NCI-H82 (cell line): ENCODE measurements at regions not wholly inside any gene's neighbourhood (a gene's known extent, or its start where the extent isn't known, plus 50 kb on each side); places are given as distances from the start of the nearest gene placed in this dataset.

ENCODE experiments used
- DNase-seq: peaks from one replicate; lab custom pipeline; 2025; lab: John Stamatoyannopoulos, UW

DNA sequence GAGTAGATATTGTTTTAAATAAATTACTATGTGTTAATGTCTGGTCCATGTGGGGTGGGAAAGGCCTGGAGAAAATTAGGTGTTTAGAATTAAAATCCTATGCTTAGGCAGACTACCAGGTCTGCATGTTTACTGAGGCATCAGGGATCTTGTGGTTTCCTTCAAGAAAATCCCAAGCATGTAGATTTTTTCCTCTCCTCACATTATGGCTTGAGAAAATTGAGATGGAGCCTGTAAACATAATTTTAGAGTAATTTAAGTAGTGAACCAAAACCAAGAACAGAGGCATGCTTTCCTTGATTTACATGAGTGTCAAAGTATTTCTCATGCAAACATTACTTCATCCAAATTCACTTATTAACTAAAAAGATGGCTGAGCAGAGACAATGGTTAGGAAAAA lies 823.7 kb downstream of the AACS start:
- no peak for DNase-seq

DNA sequence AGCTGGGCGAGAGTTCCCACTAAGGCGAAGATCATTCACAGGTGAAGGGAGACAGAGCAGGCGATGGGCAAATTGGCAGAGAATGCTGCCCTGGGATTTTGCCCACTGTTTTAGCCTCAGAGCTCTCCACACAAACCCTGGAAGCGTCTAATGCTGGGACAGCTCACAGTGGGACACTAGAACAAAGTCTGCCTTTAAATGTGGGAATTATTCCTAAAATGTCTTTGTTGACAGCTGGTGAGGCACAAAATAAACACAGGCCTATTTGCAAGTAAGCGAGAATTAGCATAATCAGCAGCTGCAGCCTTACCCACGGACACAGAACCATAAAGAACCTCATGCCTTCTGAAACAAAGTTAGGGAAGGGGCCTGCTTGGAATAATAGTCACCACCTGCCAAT lies 824.5 kb downstream of the AACS start:
- no peak for DNase-seq

DNA sequence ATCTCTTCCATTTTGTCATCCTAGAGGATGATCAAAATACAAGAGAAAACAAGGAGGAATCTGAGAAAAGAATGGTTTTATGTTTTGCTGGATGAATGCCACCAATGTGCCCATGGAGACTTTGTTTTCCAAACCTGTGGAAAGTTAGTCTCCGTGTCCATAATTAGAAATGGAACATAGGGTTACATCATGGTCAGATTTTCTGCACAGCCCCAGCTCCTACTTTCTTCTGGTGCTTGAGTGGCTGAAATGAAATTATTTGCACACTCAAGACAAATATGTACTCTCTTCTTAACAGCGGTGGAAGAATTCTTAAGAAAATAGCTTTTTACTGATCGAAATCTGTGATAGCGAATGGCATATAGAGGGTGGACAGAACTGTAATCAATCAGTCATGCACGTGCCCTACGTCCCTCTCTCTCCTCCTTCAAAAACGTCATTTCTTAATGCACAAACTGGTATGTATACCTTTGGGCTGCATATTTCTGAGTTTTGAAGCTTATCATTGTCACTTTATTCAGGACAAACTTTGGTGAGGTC lies 825.2 kb downstream of the AACS start:
- DNase-seq = no peak

DNA sequence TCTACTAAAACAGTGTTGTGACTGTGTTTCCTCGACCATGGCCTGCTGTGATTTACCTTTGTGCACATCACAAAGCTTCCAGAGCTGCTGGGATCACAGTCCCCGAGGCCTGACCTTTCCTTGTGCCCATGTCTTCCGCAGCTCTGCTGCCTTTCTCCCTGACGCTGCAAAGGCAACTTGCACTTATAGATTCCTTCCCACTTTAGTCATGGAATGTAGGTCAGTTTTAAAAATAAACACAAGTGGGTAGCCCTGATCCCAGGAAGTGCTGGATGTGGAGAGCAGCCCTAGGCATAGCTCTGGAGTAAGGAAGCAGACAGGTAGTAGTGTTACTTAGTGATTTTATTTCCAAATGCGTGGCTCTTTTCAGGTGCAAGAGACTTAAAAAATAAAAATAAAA lies 825.7 kb downstream of the AACS start:
- DNase-seq = no peak

DNA sequence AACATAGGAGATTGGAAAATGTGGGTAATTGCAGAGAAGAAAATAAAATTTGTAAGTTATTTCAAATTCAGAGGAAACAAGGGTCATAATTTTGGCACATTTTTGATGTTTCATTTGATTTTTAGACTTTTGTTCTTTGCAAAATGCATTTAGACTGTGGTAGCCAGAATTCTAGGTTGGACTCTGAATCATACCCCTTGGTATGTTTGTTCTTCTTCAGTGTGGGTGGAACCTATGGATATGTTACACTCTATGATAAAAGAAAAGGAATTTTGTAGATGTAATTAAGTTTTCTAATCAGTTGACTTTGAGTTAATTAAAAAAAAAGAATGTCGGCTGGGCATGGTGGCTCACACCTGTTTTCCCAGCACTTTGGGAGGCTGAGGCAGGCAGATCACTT lies 827.0 kb downstream of the AACS start:
- DNase-seq = no peak

DNA sequence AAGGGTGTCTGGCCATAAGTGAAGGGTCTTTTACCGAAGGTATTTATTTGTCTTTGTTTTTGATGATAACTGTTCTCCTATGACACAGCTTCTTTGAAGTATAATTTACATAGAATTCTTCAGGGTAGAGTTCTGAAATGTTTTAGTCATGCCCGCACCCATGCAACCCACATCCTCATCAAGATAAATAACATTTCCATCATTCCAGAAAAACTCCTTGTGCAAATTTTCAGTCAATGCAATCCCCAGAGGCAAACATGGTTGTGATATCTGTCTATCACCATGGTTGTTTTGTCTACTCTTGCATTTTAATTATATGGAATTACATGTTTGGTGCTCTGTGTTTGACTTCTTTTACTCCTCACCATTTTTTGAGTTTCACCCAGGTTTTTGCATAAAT lies 837.8 kb downstream of the AACS start:
- DNase-seq = no peak

DNA sequence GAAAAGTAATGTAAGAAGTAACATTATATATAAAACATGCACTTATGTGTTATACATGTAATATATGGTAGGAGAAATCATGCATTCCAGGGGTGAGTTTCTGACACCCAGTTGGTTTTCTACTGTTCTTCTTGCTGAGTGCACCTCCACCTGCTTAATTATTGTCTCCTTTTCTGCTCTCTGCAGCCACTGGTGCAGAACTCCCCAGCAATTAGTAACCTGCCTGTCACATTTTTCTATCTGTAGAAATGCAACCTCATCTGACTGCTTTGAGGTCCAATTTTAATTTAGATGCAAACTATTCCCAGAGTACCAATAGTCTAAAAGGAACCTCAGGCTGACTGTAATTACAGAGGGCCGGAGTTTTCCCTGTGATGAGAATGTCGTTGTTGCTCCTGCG lies 842.1 kb downstream of the AACS start:
- no peak for DNase-seq

DNA sequence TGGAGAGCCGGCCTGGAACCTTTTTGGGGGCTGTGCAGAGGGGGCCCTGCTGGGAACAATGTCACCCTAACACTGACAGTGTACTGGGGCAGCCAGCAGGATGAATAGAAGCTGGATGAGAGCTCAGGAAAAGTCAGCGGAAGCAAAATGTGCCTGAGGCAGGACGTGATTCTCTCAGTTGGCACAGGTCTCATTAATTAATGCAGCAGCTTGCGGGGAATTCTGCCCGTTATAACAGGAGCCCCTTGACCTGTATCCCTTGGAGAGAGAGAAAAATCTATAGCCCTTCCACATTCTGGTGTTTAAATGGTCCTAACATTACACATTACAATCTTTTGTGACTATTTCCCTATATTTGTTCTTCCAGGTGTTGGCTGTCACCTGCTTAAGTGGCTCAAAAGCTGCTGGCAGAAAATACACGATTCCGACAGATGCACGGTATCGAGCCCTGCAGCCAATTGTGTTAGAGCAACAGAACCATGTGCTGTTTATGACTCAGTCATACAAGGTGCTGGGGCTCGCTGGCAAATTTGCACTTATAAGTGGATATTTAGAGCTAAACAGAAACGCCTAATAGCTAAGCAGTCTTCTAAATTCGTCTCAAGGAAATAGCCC lies 854.7 kb downstream of the AACS start:
- DNase-seq = no peak

DNA sequence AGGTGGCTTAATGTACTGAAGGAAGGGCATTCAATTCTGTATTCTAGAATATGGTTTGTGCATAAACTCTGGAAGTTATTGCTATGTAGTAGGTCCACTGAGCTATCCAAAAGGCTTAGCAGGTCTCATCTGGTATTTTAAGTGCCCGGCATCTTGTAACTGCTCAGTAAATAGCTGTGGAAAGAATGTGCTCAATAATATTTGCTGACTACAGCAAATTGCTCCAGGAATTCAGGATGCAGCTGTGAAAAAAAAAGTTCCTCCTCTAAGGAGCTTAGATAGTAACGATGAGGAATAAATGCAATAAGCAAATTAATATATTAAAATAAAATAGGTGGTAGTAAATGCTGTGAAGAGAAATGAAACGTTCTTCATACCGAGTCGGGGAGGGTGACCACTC lies 857.1 kb downstream of the AACS start:
- DNase-seq = no peak

DNA sequence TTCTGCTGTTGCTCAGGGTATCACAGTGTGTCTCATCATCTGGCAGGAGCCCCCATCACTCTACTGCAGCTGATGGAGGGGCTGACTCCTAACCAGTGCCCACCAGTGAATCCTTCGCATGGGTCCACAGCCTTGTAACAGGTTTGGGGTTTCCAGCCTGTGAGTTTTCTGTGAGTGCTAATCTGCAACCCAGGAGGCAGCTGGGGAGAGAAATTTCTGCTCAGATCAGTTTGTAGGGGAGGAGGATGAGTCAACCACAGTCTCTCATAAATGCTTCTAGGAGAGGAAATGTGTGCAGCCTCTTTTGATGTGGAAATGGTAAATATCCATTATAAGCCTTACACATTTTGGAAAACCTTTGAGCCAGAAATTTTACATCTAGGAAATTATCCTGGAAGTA lies 871.3 kb downstream of the AACS start:
- DNase-seq = no peak

DNA sequence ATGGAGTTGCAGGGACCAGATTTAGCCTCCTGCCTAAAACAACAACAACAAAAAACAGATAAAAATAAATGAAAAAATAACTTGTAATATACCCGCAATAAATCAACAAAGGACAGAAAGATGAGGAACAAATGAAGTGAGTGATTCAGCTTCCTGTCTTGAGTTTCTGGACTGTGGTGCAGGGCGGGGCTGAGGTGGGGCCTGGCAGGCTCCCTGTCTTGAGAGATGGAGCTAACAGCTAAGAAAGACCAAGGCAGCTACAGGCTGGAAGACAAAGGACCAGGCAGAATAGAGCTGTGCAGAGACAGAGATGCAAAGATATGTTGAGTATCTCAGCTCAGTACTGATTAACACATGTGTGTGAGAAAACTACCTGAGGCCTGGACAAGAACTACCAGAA lies 879.2 kb downstream of the AACS start:
- no peak for DNase-seq

DNA sequence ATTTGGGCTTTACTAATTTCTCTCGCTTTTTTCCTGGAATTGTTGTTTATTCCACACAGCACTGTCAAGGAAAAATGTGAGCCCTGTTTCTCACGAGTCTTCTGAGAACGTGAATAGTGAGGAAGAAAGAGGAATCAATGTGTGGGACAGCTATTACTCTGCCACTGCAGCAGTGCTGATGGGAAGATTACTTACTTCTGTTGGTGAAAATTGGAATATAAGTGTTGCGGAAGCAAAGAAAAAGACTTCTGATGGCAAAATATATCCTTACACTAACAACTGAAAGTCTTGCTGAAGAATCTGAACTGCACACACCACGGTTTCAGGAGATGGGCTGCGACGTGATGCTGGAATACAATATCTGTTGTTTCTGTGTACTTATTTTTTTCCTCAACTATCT lies 884.2 kb downstream of the AACS start:
- DNase-seq = no peak

DNA sequence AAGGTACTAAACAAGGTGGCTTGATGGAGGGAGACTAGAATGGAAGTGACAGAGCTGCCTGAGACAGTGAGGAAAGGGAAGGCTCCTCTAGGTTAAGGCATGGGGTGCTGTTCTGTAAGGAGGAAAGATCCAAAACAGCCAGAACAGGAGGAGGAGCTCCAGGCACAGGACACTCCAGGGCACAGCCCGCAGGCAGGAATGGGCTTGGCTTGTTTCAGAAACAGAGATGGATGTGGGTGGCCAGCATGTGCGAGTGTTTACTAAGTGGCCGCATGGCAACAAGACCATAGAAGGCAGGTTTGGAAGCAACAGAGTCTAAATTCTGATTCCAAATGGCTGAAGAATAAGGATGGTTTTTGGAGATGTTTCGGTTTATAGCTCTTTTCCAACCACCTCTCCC lies 889.1 kb downstream of the AACS start:
- no peak for DNase-seq

DNA sequence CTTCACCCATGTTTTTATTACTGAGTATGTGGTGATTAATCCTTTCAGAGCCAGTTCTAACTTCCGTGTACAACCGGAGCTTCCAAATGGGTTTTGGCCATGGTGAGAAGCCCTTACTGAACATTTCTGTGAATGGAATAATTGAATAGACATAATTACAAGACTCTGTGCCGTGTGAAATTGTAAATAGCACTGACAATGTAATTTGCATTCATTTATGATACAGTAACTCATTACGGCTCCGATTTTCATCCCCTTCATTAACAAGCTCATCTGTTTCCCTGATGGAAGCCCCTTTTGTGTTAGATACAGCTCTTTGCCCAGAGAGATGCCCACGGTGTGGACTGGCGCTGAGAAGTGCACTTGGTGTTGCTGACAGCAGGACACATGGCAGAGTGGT lies 891.0 kb downstream of the AACS start:
- no peak for DNase-seq

DNA sequence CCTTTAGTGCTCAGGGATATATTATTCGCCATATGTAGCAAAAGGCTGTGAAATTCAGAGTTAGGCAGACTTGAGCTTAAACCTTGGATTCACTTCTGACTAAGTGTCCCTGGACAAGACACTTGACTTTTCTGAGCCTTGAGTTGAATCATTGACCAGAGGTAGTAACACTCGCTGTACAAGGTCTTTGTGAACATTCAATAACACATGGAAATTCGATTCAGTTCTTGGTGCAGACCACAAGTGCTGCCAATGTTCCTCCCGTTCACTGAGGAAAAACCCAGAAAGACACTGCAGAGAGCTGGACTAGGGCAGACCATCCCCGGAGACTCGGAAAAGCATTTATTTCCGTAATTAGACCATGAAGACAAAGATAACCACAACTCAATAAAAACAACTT lies 901.4 kb downstream of the AACS start:
- no peak for DNase-seq

DNA sequence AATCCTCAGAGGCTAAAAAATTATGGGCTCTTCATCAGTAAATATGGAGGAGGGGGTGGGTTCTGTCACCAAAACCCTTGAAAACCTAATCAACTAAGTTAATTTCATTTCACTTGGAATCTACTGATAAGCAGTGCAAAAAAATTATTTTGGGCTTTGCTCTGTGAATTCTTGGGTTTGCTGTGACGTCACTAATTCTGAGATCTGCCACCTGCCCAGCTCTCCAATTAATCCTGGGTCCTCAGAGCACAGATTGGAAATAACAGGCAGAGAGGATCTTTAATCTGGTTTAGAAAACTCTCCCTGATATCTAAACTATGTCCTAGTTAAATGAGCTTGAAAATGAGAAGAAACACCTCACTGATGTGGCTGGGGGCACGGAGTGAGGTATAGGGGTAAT lies 903.2 kb downstream of the AACS start:
- no peak for DNase-seq

DNA sequence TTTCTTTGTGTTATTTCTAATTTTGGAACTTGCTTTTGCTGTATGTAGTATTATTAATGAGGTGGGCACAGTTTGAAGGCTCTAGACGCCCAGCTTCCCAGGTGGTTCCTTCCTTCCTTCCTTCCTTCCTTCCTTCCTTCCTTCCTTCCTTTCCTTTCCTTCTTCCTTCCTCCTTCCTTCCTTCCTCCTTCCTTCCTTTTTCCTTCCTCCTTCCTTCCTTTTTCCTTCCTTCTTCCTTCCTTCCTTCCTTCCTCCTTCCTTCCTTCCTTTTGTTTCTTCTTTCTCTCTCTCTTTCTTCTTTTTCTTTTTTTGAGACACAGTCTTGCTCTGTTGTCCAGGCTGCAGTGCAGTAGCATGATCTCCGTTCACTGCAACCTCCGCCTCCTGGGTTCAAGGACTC lies 906.7 kb downstream of the AACS start:
- DNase-seq = no peak

DNA sequence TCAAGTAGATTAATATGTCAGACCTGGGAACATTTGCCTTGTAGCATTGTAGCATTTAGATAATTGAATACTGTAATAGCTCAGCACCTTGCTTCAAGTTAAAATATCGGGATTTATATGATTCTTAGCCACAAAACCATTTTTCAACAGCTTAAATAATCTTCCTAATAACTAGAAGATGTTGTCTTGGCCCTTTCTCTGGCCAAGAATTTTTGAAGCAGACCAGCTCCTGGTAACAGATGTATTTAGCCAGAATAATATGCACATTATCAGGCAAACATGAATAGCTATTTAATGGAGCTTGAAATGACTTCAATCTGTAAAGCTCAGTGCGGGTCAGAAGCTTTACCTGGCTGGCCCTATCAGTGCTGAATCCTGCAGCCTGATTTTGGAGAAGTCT lies 913.1 kb downstream of the AACS start:
- no peak for DNase-seq

DNA sequence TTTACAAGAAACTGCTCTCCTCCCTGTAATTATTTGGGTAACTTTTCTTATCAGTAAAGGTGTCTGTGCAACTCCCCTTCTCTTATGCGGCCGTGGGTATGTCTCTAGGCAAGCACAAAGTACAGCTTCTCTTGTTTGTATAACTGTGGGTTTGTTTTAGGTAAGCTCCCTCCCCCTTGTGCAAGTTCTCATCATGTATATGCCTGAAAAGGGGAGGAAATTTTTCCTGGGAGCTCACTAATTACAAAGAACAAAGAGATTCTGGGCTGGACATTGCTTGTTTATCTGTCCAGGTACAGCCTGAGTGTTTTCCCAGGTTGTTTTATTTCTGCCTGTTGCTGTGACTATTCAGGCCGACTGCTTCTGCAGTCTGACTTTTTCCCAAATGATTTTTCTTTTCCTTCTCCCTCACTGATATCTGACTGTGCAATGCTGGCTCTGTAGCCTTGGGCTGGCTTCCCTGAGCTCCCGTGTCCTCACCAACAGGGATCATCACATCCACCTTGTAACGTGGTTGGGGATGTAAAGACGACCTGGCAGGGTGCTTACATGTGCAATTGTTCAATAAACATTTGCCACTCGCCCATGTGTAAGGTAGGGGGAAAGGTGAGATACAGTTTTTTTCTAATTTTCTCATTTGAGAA lies 916.5 kb downstream of the AACS start:
- DNase-seq = no peak

DNA sequence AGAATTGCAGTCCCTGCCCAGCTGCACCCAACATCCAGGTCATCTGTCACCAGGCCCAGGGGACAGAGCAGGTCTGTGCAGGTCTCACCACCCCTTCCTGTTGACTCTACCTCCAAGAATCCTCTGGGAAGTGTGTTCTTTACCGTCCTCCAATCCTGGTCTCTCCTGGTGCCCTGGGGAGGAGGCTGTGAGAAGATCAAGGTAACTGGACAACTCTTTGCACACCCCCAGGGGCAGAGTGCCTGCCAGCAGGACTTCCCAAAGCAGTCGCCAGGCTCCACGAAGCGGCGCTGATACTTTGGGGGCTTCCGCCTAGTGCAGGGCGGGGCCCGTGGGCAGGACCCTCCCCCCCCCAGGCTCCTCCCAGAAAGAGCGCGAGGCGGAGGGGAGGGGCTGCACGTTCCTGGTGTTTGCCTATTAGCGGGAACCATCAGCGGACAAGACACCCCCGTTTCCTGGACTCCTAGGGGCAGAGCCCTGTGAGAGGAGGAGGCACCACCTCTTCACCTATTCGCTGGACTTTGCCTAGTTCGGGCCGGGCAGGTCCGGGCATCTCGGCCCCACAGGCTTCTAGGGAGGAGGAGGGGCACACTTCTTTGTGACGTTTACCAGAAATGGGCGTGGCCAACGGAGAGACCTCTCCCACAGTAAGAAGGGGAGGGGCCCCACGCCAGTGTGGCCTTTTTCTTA lies 918.0 kb downstream of the AACS start:
- DNase-seq = peak; percentile 78

DNA sequence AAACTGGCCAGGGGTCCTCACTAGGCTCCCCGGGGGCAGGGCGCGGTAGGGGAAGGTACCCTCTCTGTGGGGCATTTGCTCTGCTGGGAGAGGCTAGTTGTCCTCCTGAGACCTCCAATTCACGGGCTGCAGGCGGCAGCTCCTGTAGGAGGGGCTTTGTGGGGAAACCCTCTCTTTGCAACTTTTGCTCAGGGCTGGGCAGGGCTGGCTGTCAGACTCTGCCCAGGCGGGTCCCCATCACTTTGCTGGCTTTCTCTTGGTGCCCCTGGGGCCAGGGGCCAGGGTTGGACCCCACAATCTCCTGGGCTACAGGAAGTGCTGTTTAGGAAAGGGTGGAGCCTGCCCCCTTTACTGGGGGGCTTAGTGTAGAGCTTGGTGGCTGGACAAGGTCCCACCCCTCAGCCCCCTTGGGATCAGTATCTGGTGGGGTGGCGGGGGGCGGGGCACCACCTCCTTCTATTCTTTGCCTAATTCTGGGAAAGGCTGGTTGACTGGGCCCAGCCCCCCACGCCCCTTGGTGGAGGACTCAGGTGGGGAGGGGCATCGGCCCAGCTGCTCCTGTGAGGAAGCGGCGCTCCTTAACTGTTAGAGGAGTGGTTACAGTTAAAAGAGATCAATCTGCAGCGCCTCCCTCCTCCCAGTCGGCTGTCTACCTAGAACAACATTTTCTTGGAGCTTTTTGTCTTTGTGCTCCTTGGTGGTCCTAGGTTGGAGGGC lies 918.7 kb downstream of the AACS start:
- DNase-seq = peak; percentile 51

DNA sequence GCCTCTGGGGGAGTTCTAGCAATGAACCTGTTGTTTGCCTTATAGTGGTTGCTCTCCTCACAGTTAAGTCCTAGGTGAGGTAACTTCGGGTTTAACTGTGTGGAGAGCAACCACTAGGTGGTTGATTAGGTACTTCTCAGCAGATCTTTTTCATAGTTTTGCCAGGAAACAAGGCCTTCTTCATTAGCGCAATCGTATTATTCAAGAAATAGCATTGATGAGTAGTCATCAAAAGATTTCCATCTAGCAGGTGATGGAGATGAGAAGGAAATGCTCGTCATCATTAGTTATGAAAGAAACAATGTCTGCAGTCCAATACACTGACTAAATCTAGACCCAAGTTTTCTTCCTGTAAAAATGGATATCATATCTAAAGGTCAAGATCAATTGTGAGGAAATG lies 923.3 kb downstream of the AACS start:
- DNase-seq = no peak

DNA sequence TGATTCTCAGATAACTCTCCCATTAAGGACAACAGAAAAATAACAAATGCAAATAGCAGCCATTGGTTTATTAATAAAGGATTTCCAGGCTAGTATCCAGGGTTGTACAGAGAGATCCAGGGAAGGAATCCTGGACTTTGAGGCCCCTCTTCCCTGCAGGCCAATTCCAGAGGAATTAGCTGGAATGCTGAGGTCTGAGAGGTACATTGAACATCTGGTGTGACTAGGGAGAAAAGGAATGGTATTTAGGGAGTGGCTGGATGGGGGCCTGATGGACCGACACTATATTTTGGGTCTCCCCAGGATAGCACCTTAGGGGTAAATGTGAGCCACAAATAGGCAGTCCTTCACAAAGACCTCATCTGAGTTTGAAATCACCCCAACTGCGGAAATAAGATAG lies 924.5 kb downstream of the AACS start:
- DNase-seq = no peak
